ENCODE measurements at regions not wholly inside any gene's neighbourhood (a gene's known extent, or its start where the extent isn't known, plus 50 kb on each side); places are given as distances from the start of the nearest gene placed in this dataset.

- DNase-seq (ENCODE audit: low read depth) (no peak), FAIRE-seq (no peak)
- Histone ChIP-seq H2AFZ (ENCODE audit: low read depth, low read length) (no peak overlapping the region), H3K27ac (ENCODE audit: low read depth, low read length) (no peak overlapping the region), H3K9me3 (ENCODE audit: insufficient read depth, low read depth, low read length) (peaks cover 11% of the 10 kb centered on the region), H3K4me2 (ENCODE audit: low read length) (no peak overlapping the region), H4K20me1 (ENCODE audit: insufficient read depth, low read length) (no peaks in the 10 kb centered on the region), H3K9ac (ENCODE audit: low read length) (no peak overlapping the region), H3K4me1 (ENCODE audit: insufficient read depth, low read length) (no peaks in the 10 kb centered on the region), H3K4me3 (ENCODE audit: insufficient read depth, low read depth, low read length) (no peak overlapping the region), H3K36me3 (ENCODE audit: insufficient read depth, low read length) (no peaks in the 10 kb centered on the region), H3K79me2 (ENCODE audit: insufficient read depth, low read length) (no peaks in the 10 kb centered on the region), H3K27me3 (ENCODE audit: insufficient read depth, low read length) (no peaks in the 10 kb centered on the region)
- Mint-ChIP-seq H3K36me3 (ENCODE audit: low read depth, unreplicated experiment) (no peaks in the 10 kb centered on the region), H3K4me3 (ENCODE audit: unreplicated experiment) (no peak overlapping the region), H3K4me1 (ENCODE audit: low read depth, unreplicated experiment) (no peaks in the 10 kb centered on the region), H3K9me3 (ENCODE audit: unreplicated experiment) (peaks cover 34% of the 10 kb centered on the region), H3K27me3 (ENCODE audit: low read depth, unreplicated experiment) (peaks cover 4% of the 10 kb centered on the region), H3K27ac (ENCODE audit: unreplicated experiment) (no peak overlapping the region)
- TF ChIP-seq, protein P1, sequence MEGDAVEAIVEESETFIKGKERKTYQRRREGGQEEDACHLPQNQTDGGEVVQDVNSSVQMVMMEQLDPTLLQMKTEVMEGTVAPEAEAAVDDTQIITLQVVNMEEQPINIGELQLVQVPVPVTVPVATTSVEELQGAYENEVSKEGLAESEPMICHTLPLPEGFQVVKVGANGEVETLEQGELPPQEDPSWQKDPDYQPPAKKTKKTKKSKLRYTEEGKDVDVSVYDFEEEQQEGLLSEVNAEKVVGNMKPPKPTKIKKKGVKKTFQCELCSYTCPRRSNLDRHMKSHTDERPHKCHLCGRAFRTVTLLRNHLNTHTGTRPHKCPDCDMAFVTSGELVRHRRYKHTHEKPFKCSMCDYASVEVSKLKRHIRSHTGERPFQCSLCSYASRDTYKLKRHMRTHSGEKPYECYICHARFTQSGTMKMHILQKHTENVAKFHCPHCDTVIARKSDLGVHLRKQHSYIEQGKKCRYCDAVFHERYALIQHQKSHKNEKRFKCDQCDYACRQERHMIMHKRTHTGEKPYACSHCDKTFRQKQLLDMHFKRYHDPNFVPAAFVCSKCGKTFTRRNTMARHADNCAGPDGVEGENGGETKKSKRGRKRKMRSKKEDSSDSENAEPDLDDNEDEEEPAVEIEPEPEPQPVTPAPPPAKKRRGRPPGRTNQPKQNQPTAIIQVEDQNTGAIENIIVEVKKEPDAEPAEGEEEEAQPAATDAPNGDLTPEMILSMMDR (IDR thresholded peaks at IDR 0.05; ENCODE audit: insufficient read depth, low read depth, low read length) = no peak
- no peak for TF ChIP-seq EZH2 (IDR thresholded peaks at IDR 0.05; ENCODE audit: insufficient read depth, low read length)
Measured at GRCh38 chr5:179452356-179453230, 97.8 kb upstream of the RUFY1 start.

GRCh38 chr5:179451828-179452196 lies 98.5 kb upstream of the RUFY1 start:
- DNase-seq (ENCODE audit: low read depth) (no peak), FAIRE-seq (no peak)
- Histone ChIP-seq H2AFZ (ENCODE audit: low read depth, low read length) (no peak overlapping the region), H3K27me3 (ENCODE audit: insufficient read depth, low read length) (no peaks in the 10 kb centered on the region), H3K27ac (ENCODE audit: low read depth, low read length) (no peak overlapping the region), H3K9me3 (ENCODE audit: insufficient read depth, low read depth, low read length) (peaks cover 8% of the 10 kb centered on the region), H3K4me1 (ENCODE audit: insufficient read depth, low read length) (no peaks in the 10 kb centered on the region), H3K4me3 (ENCODE audit: insufficient read depth, low read depth, low read length) (no peak overlapping the region), H4K20me1 (ENCODE audit: insufficient read depth, low read length) (no peaks in the 10 kb centered on the region), H3K9ac (ENCODE audit: low read length) (no peak overlapping the region), H3K79me2 (ENCODE audit: insufficient read depth, low read length) (no peaks in the 10 kb centered on the region), H3K36me3 (ENCODE audit: insufficient read depth, low read length) (no peaks in the 10 kb centered on the region), H3K4me2 (ENCODE audit: low read length) (no peak overlapping the region)
- no peaks in the 10 kb centered on the region for H3K36me3 Mint-ChIP-seq (ENCODE audit: low read depth, unreplicated experiment)
- H3K4me1 Mint-ChIP-seq (ENCODE audit: low read depth, unreplicated experiment) = no peaks in the 10 kb centered on the region
- no peak for TF ChIP-seq EZH2 (IDR thresholded peaks at IDR 0.05; ENCODE audit: insufficient read depth, low read length)
- TF ChIP-seq, protein P1 (IDR thresholded peaks at IDR 0.05; ENCODE audit: insufficient read depth, low read depth, low read length) = no peak
- H3K4me3 Mint-ChIP-seq (ENCODE audit: unreplicated experiment) = no peak overlapping the region
- peaks cover 29% of the 10 kb centered on the region for H3K9me3 Mint-ChIP-seq (ENCODE audit: unreplicated experiment)
- H3K27ac Mint-ChIP-seq (ENCODE audit: unreplicated experiment) = no peak overlapping the region
- peaks cover 4% of the 10 kb centered on the region for H3K27me3 Mint-ChIP-seq (ENCODE audit: low read depth, unreplicated experiment)

All from astrocyte (in vitro differentiated cells and primary cell).